ENCODE measurements at regions not wholly inside any gene's neighbourhood (a gene's known extent, or its start where the extent isn't known, plus 50 kb on each side); places are given as distances from the start of the nearest gene placed in this dataset.

DNA sequence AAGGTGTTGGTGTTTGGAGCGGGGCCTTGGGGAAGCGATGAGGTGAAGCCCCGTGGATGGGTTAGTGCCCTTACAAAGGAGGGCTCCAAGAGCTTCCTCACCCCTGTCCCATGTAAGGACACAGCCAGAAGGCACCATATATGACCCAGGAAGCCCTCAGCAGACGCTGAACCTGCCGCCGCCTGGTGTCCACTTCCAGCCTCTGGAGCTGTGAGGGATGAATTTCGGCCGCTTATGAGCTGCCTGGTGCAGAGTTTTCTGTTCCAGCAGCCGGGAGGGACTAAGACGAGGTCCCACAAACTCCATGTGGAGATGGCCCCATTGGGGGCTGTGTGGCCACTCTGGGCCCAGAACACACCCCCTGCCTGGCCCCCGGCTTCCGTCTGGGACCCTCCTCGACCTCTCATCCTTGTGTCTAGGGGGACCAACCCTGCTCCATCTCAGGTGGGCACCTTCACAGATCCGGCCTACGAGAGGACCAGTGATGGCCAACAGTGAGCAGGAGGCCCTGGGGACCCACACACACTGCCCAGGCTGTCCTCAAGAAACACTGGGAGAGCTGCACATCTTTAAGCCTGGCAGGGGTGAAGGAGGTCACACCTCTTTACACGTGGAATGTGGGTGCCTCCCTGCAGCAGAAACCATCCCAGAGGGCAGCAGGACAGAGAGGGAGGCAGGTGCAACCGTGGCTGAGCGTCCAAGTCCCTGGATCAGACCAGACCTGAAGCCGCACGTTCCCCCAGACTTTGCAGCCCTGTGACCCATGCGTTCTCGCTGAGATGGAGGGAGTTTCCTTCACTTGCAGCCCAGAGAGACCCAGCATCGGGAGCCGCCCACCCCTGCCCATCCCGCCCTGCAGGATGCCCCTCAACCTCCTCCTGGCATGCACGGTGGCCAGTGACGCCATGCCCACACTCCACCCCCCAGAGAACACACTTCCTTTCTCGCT, 96.1 kb downstream of the PDGFA start:
- H2BK20ac ChIP-seq (ENCODE audit: low read depth, low read length, poor library complexity, severe bottlenecking), result no peak overlapping the region
- WGBS (ENCODE audit: extremely low coverage, insufficient read length, low lambda C conversion rate), result no CpG with 5 or more reads among the region's 28 CpGs
- no peak overlapping the region for H2BK12ac ChIP-seq (ENCODE audit: insufficient read length, low read depth, low read length)
- peaks cover 8 to 21% of the 10 kb centered on the region in 2 experiments for H3K4me1 Mint-ChIP-seq
- no peaks in the 10 kb centered on the region for H3K23me2 ChIP-seq (ENCODE audit: insufficient read length, low read depth, low read length, poor library complexity, severe bottlenecking)
- no peaks in the 10 kb centered on the region for H3K4me1 ChIP-seq (ENCODE audit: insufficient read depth, low read length)
- no peak overlapping the region for H2BK15ac ChIP-seq (ENCODE audit: low read depth, low read length)
- no peak overlapping the region; the same call in 1 of the 2 replicates for H3K14ac ChIP-seq (ENCODE audit: insufficient read depth, low read length)
- H3K27ac Mint-ChIP-seq, result no peak overlapping the region
- no peak overlapping the region for H3T11ph ChIP-seq (ENCODE audit: low read length)
- no peak overlapping the region for H3K56ac ChIP-seq (ENCODE audit: insufficient read length, low read depth, low read length)
- H3K23ac ChIP-seq (ENCODE audit: insufficient read length, low read depth, low read length), result no peak overlapping the region
- H3K9me3 ChIP-seq (ENCODE audit: control insufficient read depth, low read depth, low read length), result no peaks in the 10 kb centered on the region
- no peak overlapping the region for H4K91ac ChIP-seq (ENCODE audit: insufficient read length, low read depth, low read length)
- DNase-seq, result no peak
- TF ChIP-seq, protein P1, sequence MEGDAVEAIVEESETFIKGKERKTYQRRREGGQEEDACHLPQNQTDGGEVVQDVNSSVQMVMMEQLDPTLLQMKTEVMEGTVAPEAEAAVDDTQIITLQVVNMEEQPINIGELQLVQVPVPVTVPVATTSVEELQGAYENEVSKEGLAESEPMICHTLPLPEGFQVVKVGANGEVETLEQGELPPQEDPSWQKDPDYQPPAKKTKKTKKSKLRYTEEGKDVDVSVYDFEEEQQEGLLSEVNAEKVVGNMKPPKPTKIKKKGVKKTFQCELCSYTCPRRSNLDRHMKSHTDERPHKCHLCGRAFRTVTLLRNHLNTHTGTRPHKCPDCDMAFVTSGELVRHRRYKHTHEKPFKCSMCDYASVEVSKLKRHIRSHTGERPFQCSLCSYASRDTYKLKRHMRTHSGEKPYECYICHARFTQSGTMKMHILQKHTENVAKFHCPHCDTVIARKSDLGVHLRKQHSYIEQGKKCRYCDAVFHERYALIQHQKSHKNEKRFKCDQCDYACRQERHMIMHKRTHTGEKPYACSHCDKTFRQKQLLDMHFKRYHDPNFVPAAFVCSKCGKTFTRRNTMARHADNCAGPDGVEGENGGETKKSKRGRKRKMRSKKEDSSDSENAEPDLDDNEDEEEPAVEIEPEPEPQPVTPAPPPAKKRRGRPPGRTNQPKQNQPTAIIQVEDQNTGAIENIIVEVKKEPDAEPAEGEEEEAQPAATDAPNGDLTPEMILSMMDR (conservative IDR thresholded peaks at IDR 0.05), result no peak
- H4K5ac ChIP-seq (ENCODE audit: insufficient read length, low read depth, low read length), result no peak overlapping the region
- no peaks in the 10 kb centered on the region for H3K79me2 ChIP-seq (ENCODE audit: insufficient read depth, low read length)
- H2AFZ ChIP-seq (ENCODE audit: low read length), result no peak overlapping the region
- no peak overlapping the region for H2BK5ac ChIP-seq (ENCODE audit: insufficient read length, low read length)
- no peak overlapping the region for H3K18ac ChIP-seq (ENCODE audit: insufficient read length, low read depth, low read length)
- H4K8ac ChIP-seq (replicated peaks; ENCODE audit: insufficient read length, low read depth, low read length), result no peak overlapping the region
- no peaks in the 10 kb centered on the region for H3K27me3 ChIP-seq (ENCODE audit: insufficient read depth, low read length)
- H2BK120ac ChIP-seq (ENCODE audit: low read depth, low read length, poor library complexity, severe bottlenecking), result no peak overlapping the region
- H3K9me3 Mint-ChIP-seq, result peaks cover 4 to 6% of the 10 kb centered on the region in 2 experiments; a peak in 3 of 5 replicates
- H4K20me1 ChIP-seq (ENCODE audit: control insufficient read depth, insufficient read depth, insufficient read length), result no peaks in the 10 kb centered on the region
- no peak overlapping the region for H3K4me3 Mint-ChIP-seq
- no peak overlapping the region for H3K27ac ChIP-seq (ENCODE audit: insufficient read length, low read depth, low read length)
- H3K9ac ChIP-seq (ENCODE audit: extremely low read depth, insufficient read length, low read length), result no peak overlapping the region
- H3K4ac ChIP-seq (ENCODE audit: low read depth, low read length), result no peak overlapping the region
- H3K27me3 Mint-ChIP-seq (ENCODE audit: low read depth), result peaks cover 8% of the 10 kb centered on the region
- H2AK5ac ChIP-seq (ENCODE audit: insufficient read length, low read length), result no peak overlapping the region
- H3K79me1 ChIP-seq (ENCODE audit: insufficient read depth, low read depth, low read length, poor library complexity, severe bottlenecking), result no peaks in the 10 kb centered on the region
- 0 out of 7 replicates have a peak, but pooled peaks cover 0 to 2% (median 0%) of the 10 kb centered on the region in 3 experiments for H3K36me3 Mint-ChIP-seq (ENCODE audit: insufficient read depth in 1 of 3, low read depth in 3 of 3)
- no peak overlapping the region for H3K4me2 ChIP-seq (ENCODE audit: insufficient read depth, insufficient read length, low read length)
